ENCODE measurements at regions not wholly inside any gene's neighbourhood (a gene's known extent, or its start where the extent isn't known, plus 50 kb on each side); places are given as distances from the start of the nearest gene placed in this dataset.
"Not testable (repeated sequence)": the region's sequence is repeated elsewhere in the genome, so short reads cannot be mapped to it uniquely, and the experiment has no call there.

GRCh38 chr16:75811020-75811634 lies 84.8 kb upstream of the CPHXL start:
- H3K4me3 ChIP-seq (ENCODE audit: low read length), result no peak overlapping the region
- H3K27me3 ChIP-seq (ENCODE audit: insufficient read depth, low read length), result no peaks in the 10 kb centered on the region
- no peak overlapping the region for H2AFZ ChIP-seq (ENCODE audit: low read depth, low read length)
- no peaks in the 10 kb centered on the region for H3K36me3 ChIP-seq (ENCODE audit: insufficient read depth, low read length)
- H3K9me3 ChIP-seq (ENCODE audit: low read length), result no peaks in the 10 kb centered on the region
- no peaks in the 10 kb centered on the region for H3K4me1 ChIP-seq (ENCODE audit: insufficient read depth, low read length)

- H2AFZ ChIP-seq (ENCODE audit: low read depth, low read length), result no peak overlapping the region
- no peaks in the 10 kb centered on the region for H3K4me1 ChIP-seq (ENCODE audit: insufficient read depth, low read length)
- no peaks in the 10 kb centered on the region for H3K27me3 ChIP-seq (ENCODE audit: insufficient read depth, low read length)
- H3K4me3 ChIP-seq (ENCODE audit: low read length), result no peak overlapping the region
- H3K9me3 ChIP-seq (ENCODE audit: low read length), result no peaks in the 10 kb centered on the region
- no peaks in the 10 kb centered on the region for H3K36me3 ChIP-seq (ENCODE audit: insufficient read depth, low read length)
Observed at GRCh38 chr16:75818491-75818890, 92.2 kb upstream of the CPHXL start.

- H3K27me3 ChIP-seq (ENCODE audit: insufficient read depth, low read length), result no peaks in the 10 kb centered on the region
- H3K4me1 ChIP-seq (ENCODE audit: insufficient read depth, low read length), result no peaks in the 10 kb centered on the region
- no peak overlapping the region for H2AFZ ChIP-seq (ENCODE audit: low read depth, low read length)
- no peaks in the 10 kb centered on the region for H3K36me3 ChIP-seq (ENCODE audit: insufficient read depth, low read length)
- no peak overlapping the region for H3K4me3 ChIP-seq (ENCODE audit: low read length)
- H3K9me3 ChIP-seq (ENCODE audit: low read length), result no peaks in the 10 kb centered on the region
Observed at GRCh38 chr16:75820672-75821071, 94.4 kb upstream of the CPHXL start.

DNA sequence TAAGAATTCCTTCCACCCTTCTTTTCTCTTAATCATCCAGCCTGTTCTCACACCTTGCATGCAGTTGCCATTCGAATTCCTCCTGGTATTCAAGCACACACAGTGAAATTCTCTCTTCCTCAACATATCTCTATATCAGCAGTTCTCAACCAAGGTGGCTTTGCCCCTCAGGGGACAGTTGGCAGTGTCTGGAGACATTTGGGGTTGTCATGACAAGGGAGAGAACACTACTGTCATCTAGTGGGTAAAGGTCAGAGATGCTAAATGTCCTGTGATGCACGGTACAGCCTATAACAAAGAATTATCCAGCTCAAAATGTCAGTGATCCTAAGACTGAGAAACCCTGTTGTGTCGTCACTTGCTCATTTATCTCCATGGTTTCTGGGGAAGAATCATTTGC lies 94.8 kb upstream of the CPHXL start:
- Histone ChIP-seq H3K27me3 (ENCODE audit: insufficient read depth, low read length) (no peaks in the 10 kb centered on the region), H3K36me3 (ENCODE audit: insufficient read depth, low read length) (no peaks in the 10 kb centered on the region), H2AFZ (ENCODE audit: low read depth, low read length) (no peak overlapping the region), H3K4me3 (ENCODE audit: low read length) (no peak overlapping the region), H3K9me3 (ENCODE audit: low read length) (no peaks in the 10 kb centered on the region), H3K4me1 (ENCODE audit: insufficient read depth, low read length) (no peaks in the 10 kb centered on the region)

- not testable (repeated sequence) for H3K4me1 ChIP-seq (ENCODE audit: insufficient read depth, low read length); H3K4me3 ChIP-seq (ENCODE audit: low read length)
Observed at GRCh38 chr16:75825750-75826149, 99.5 kb upstream of the CPHXL start.

DNA sequence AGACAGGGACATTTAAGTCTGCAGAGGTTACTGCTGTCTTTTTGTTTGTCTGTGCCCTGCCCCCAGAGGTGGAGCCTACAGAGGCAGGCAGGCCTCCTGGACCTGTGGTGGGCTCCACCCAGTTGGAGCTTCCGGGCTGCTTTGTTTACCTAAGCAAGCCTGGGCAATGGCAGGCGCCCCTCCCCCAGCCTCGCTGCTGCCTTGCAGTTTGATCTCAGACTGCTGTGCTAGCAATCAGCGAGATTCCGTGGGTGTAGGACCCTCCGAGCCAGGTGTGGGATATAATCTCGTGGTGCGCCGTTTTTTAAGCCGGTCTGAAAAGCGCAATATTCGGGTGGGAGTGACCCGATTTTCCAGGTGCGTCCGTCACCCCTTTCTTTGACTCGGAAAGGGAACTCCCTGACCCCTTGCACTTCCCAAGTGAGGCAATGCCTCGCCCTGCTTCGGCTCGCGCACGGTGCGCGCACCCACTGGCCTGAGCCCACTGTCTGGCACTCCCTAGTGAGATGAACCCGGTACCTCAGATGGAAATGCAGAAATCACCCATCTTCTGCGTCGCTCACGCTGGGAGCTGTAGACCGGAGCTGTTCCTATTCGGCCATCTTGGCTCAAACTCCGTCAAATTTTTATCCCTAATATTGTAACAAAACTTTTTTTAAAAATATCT lies 101.2 kb upstream of the CPHXL start:
- H3K4me3 ChIP-seq (ENCODE audit: low read length); H3K27me3 ChIP-seq (ENCODE audit: insufficient read depth, low read length); H3K36me3 ChIP-seq (ENCODE audit: insufficient read depth, low read length); H3K9me3 ChIP-seq (ENCODE audit: low read length); H2AFZ ChIP-seq (ENCODE audit: low read depth, low read length); H3K4me1 ChIP-seq (ENCODE audit: insufficient read depth, low read length): not testable (repeated sequence)

More at GRCh38 chr16:75825750-75826149, 99.5 kb upstream of the CPHXL start:
- H2AFZ ChIP-seq (ENCODE audit: low read depth, low read length); H3K36me3 ChIP-seq (ENCODE audit: insufficient read depth, low read length); H3K27me3 ChIP-seq (ENCODE audit: insufficient read depth, low read length); H3K9me3 ChIP-seq (ENCODE audit: low read length): not testable (repeated sequence)

- not testable (repeated sequence) for H3K9me3 ChIP-seq (ENCODE audit: low read length); H3K4me3 ChIP-seq (ENCODE audit: low read length); H2AFZ ChIP-seq (ENCODE audit: low read depth, low read length); H3K36me3 ChIP-seq (ENCODE audit: insufficient read depth, low read length); H3K27me3 ChIP-seq (ENCODE audit: insufficient read depth, low read length); H3K4me1 ChIP-seq (ENCODE audit: insufficient read depth, low read length)
Observed at GRCh38 chr16:75833385-75833784, 107.1 kb upstream of the CPHXL start.

DNA sequence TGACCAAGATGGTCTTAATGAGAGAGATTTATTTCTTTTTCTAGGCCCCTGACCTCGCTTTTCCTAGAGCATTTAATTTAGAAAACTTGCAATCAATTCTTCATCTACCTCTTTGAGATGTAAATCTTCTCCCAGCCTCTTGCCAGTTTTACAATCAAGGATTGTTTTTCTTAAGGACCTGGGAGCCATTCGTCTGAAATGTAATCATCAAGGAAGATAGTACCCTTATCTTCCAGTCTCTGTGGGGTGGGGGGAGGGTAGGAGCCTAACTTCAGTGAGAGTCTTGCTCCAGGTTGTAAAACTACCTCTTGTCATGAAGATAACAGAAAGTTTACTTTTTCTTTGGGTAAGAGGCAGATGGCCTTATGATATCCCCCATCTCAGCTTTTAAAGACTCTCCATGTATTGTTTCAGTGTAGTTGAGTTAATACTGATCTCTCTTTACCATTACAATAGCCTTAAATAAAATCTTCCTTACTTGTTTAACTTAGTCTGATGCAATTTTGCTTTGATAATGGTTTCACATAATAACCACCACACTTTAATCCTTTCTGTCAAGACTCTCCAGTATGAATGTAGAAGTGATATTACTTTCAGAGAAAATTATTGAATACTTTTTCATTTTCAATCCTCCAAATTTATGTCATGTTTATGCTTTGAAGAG lies 110.2 kb upstream of the CPHXL start:
- H3K4me3 ChIP-seq (ENCODE audit: low read length), result no peak overlapping the region
- no peaks in the 10 kb centered on the region for H3K36me3 ChIP-seq (ENCODE audit: insufficient read depth, low read length)
- H3K27me3 ChIP-seq (ENCODE audit: insufficient read depth, low read length), result no peaks in the 10 kb centered on the region
- H2AFZ ChIP-seq (ENCODE audit: low read depth, low read length), result no peak overlapping the region
- no peaks in the 10 kb centered on the region for H3K9me3 ChIP-seq (ENCODE audit: low read length)
- H3K4me1 ChIP-seq (ENCODE audit: insufficient read depth, low read length), result no peaks in the 10 kb centered on the region

DNA sequence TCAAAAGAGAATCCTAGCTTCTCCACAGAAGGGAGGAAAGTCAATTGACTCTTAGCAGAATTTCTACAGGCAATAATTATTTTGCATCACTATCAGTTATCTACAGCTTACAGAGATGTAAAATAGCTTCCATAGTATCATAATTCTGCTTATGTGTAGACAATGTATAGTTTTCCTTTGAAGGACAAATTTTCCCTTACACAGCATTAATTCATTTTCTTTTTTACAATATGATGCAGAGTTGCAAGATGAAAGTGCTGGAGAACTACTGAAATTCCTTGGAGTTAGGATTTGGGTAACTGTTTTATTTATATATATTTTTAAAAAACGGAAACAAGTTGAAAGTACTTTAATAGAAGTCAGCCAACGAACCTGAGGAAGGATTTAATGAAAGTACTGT lies 111.0 kb upstream of the CPHXL start:
- Histone ChIP-seq H3K36me3 (ENCODE audit: insufficient read depth, low read length) (no peaks in the 10 kb centered on the region), H3K4me3 (ENCODE audit: low read length) (no peak overlapping the region), H3K9me3 (ENCODE audit: low read length) (no peaks in the 10 kb centered on the region), H3K4me1 (ENCODE audit: insufficient read depth, low read length) (no peaks in the 10 kb centered on the region), H2AFZ (ENCODE audit: low read depth, low read length) (no peak overlapping the region), H3K27me3 (ENCODE audit: insufficient read depth, low read length) (no peaks in the 10 kb centered on the region)

DNA sequence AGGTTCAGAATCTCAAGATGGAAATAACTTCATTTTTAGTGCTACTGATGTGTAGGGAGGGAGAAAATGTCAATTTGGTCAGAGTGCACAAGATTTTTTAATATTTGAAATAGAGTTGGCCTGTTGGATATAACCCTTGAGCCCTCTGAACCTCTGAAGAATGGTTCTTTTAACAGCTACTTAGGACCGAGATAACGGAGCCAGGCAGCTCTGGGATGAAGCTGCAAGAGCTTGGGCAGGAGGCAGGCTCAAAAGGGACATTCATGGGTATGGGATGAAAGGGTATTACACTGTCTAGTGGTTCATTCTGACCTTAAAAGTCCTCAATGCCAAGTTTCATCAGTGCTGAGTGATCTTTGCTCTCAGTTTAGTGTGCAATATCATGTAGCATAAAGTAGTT lies 111.4 kb upstream of the CPHXL start:
- Histone ChIP-seq H3K27me3 (ENCODE audit: insufficient read depth, low read length) (no peaks in the 10 kb centered on the region), H2AFZ (ENCODE audit: low read depth, low read length) (no peak overlapping the region), H3K9me3 (ENCODE audit: low read length) (no peaks in the 10 kb centered on the region), H3K4me3 (ENCODE audit: low read length) (no peak overlapping the region), H3K4me1 (ENCODE audit: insufficient read depth, low read length) (no peaks in the 10 kb centered on the region), H3K36me3 (ENCODE audit: insufficient read depth, low read length) (no peaks in the 10 kb centered on the region)

GRCh38 chr16:75841517-75841916 lies 115.2 kb upstream of the CPHXL start:
- H3K4me1 ChIP-seq (ENCODE audit: insufficient read depth, low read length), result no peaks in the 10 kb centered on the region
- no peak overlapping the region for H3K4me3 ChIP-seq (ENCODE audit: low read length)
- no peaks in the 10 kb centered on the region for H3K36me3 ChIP-seq (ENCODE audit: insufficient read depth, low read length)
- no peaks in the 10 kb centered on the region for H3K9me3 ChIP-seq (ENCODE audit: low read length)
- H2AFZ ChIP-seq (ENCODE audit: low read depth, low read length), result no peak overlapping the region
- H3K27me3 ChIP-seq (ENCODE audit: insufficient read depth, low read length), result no peaks in the 10 kb centered on the region

DNA sequence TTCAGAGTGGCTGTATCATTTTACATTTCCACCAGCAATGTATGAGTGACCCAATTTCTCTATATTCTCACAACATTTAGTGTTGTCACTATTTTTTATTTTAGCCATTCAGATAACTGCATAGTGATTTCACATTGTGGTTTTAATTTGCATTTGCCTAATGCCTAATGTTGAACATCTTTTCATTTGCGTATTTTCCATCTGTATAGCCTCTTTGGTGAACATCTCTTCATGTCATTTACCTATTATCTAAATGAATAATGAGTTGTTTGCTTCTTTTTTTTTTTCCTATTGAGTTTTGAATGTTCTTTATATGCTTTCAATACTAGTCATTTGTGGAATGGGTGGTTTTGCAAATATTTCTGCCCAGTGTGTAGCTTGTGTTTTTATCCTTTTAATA lies 120.9 kb upstream of the CPHXL start:
- no peaks in the 10 kb centered on the region for H3K27me3 ChIP-seq (ENCODE audit: insufficient read depth, low read length)
- no peaks in the 10 kb centered on the region for H3K36me3 ChIP-seq (ENCODE audit: insufficient read depth, low read length)
- no peaks in the 10 kb centered on the region for H3K4me1 ChIP-seq (ENCODE audit: insufficient read depth, low read length)
- H2AFZ ChIP-seq (ENCODE audit: low read depth, low read length), result no peak overlapping the region
- H3K4me3 ChIP-seq (ENCODE audit: low read length), result no peak overlapping the region
- no peaks in the 10 kb centered on the region for H3K9me3 ChIP-seq (ENCODE audit: low read length)

DNA sequence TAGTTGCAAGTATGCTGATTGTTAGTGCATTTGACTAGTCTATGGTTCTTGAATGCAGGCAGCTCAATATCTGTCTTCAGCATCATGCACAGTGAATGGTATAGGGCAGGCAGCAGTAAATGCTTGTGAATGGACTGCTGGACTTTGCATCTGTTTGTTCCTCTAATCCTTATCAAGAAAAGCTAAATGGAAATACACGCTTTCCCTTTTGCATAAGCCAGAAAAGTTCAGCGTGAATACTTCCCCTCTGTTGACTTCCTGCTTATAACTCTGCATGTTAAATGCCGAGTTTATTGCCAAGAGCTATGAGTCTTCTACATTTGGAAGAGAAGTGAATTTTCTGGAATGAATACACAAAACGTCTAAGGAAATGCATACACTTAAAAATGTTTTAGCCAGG lies 127.9 kb upstream of the CPHXL start:
- Histone ChIP-seq H2AFZ (ENCODE audit: low read depth, low read length) (no peak overlapping the region), H3K36me3 (ENCODE audit: insufficient read depth, low read length) (no peaks in the 10 kb centered on the region), H3K4me3 (ENCODE audit: low read length) (no peak overlapping the region), H3K9me3 (ENCODE audit: low read length) (no peaks in the 10 kb centered on the region), H3K4me1 (ENCODE audit: insufficient read depth, low read length) (no peaks in the 10 kb centered on the region), H3K27me3 (ENCODE audit: insufficient read depth, low read length) (no peaks in the 10 kb centered on the region)
